GM18520 (cell line): ENCODE measurements at regions not wholly inside any gene's neighbourhood (a gene's known extent, or its start where the extent isn't known, plus 50 kb on each side); places are given as distances from the start of the nearest gene placed in this dataset.

Experiments
- ATAC-seq: cut with Tn5 transposase; IDR thresholded peaks from one replicate; pipeline ENCODE4 v1.9.1; 2021; ENCODE audit not compliant: unreplicated experiment

DNA sequence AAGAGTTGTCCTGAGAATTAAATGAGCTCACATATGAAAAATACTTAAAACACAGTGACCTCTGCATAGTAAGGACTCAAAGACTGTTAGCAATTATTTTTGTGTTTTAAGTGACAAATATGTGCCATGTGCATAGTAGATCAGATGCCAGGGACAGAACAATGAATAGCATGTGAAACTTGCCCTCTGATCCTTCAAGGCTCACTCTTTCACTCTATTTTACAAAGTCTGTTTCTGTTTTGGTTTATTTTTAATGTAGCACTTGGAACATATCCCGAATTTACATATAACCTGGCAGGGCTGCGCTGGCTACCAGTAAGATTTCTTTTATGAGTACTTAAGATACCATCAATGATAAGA is 135.5 kb upstream of the TNFAIP3 start:
- ATAC-seq, result no peak

DNA sequence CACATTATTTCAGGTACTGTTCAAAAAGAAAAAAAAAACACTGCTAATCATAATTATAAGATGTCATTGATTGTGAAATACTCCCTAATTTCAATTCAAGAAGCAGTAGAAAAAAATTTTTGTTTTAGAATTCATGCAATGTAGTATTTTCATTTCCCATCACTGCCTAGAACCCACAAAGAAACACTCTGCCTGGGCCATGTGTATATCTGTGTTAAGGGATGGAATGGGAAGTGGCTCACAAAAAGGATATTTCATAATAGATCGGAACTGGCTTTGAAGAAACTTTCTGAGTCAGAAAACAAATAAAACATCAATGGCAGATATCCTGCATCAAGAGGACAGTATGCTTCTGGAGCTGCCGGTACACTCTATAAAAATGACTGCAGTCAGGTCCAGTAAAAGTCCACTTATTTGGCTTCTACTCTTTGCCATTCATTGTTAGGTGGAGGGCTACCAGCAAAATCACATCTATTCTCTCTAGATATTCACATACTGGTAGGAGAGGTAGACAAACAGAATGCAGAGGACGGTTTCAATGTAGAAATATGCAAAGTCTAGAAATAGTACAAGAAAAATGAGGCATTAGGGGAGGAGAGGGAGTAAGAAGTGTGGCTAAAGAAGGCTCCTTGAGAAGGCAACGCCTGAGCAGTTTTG is 135.0 kb upstream of the TNFAIP3 start:
- no peak for ATAC-seq

DNA sequence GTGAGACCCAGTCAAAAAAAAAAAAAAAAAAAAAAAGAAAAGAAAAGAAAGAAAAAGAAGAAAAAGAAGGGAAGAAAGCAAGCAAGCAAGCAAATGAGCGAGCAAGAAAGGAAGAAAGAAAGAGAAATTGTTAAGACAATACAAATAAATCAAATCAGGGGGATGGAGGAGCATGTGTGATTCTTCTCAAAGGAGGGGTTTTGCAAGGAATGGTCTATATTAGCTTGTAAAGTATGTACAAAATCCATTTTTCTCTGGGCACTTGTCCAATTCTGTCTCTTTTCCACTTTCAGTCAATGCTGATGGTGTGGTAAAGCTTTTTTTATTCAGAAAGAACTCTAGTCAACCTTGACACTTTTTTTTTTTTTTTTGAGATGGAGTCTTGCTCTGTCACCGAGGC is 133.7 kb upstream of the TNFAIP3 start:
- no peak for ATAC-seq

DNA sequence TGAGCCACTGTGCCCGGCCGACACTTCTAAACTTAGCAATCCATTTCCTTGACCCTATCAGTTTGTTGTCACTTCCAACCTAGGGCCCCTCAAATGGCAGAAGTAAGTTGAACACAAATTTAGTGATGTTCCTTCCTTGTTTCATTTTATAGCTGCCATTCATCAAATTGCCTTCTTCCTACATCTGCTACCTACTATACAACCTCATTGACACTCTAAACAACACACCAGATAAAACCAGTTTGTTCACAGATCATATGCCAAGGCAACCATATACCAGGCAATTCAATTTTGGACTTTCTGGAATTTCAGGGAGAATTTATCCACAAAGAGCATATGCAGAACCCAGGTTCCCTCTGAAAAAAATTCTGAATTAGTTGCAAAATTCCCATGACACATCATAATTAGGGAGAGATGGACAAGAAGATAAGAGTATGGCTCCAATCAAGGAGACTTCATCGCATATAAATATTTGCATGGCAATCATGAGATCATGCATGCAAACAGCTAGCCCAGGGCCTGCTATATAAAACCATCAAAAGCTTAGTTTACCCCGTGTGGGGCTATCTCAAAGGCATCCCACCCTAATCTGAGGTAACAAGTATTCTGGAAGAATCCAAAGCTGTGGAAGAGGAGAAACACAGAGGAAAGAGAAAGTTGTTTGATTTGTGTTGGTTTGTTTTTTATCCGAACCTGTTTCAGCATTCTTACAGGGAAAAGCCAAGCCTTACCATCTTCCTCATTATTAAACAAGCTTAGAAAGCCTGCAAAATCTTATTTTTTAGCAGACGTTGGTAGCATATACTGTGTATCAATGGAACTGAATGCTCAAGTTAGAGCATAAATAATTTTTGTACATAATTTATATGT is 132.8 kb upstream of the TNFAIP3 start:
- ATAC-seq, result no peak

DNA sequence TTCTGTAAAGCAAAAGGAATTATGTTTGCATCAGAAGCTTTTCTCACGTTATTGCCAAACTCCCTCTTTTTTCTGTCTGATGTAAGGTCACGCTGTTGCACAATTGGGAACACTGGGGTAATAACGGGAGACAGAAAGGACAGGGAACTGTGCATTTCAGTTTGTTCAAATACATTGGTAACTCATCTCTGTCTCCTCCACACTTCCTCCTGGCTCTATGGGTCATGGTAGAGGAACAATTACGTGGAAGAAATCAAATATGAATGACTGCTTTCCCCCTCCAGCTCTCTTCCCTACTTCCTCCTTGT is 132.2 kb upstream of the TNFAIP3 start:
- ATAC-seq, result no peak

DNA sequence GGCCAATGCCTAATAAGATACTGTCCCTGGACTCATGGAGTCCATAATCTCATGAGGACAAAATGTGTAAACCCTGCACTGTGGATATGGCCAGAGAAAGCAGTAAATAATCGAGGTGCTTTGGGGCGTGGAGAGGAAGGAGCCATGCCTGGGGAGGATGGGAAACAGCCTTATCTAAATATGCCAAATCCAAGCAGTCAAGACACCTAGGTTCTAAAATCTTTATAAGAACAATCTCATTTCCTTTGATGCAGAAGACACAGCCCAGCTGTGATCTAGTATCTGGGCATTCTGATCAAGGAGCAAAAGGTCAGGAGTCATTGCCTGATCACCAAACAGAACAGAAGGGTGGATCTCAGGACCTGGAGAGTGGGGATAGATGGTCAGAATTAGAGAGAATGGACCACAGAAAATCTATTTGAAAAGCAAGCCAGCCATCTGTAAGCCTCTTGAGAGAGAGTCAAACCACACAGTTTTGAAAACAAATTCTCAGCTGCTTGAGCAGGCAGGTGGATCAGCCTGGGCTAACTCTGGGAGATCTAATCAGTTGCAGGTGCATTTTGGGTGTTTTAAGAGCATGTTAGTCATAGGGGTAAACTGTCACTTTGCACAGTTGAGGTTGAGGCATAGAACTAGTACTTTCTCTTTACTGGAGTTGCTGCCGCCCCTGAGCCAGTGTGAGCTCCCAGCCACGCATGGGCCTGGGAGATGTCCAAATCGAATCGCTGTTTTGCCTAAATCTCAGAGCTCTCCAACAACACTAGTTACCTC is 130.8 kb upstream of the TNFAIP3 start:
- peak; percentile 64 for ATAC-seq

DNA sequence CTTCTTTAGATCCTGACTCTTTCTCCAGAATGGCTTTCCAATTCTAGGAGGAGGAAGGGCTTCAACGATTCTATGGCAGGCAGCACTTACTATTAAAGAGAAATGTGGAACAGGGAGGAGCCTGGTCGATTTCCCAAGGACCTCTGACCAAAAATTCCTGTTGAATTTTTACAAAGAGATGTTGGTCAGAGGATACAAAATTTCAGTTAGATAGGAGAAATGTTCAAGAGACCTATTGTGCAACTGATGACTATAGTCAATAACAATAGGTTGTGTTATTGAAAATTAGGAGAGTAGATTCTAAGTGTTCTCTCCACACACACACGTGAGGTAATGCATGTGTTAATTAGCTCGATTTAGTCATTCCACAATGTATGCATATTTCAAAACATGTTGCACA is 130.1 kb upstream of the TNFAIP3 start:
- no peak for ATAC-seq

DNA sequence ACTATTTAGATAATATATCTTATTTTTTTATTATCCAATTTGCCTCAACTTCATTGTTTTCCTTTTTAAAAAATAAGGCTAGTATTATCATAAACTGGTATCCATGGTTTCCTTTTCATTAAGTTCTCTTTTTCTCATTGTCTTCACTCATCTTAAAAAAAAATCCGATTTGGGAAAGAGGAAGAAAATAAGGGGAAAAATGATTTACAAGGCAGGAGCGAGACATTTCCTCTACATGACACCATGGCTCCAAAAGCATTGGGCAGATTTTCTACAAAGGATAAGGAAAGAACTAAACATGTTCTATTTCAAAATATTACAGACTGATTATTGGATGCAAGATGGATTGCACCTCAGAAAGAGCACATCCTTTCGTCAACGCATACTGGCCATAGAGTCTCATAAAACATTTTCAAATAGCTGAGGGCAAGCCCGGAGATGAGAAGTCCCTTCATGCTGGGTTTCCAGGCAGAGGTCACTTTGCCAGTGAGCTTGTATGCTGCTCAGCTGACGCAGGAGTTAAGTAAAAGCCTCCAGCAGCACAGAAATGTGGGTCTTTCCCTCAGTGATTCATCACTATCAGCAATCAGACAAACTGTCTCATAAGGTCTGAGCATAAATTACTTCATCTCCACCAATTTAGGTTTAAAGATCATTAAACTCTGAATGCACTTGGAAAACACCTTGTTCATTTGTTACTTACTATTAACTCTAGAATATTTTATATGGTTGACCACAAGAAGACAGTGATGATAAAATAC is 129.0 kb upstream of the TNFAIP3 start:
- no peak for ATAC-seq

DNA sequence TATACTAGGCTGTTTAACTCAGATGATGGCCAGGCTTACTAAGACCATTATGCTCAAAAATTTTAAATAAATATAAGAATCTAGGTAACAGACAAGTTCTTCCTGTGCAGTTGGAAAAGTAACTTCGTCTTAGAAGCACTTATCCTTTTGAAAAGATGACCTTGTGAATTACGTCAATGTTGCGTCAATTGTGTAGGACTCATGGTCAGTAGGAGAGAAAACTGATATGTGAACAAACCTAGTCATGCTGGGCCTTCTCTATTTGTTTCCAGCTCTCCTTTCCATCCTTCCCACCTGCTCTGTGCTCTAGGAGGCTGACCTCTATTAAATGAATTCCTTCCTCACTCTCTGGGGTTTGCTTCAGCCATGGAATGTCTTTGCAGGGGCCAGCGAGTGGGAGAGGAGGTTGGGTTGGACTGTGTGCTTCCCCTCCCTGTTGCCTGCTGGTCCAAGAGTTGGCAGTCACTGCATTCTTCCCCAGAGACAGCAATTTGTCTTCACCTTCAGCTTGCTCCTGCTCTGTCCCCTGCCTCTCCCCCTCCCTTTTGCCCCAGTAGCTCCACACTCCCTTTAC is 128.0 kb upstream of the TNFAIP3 start:
- no peak for ATAC-seq

DNA sequence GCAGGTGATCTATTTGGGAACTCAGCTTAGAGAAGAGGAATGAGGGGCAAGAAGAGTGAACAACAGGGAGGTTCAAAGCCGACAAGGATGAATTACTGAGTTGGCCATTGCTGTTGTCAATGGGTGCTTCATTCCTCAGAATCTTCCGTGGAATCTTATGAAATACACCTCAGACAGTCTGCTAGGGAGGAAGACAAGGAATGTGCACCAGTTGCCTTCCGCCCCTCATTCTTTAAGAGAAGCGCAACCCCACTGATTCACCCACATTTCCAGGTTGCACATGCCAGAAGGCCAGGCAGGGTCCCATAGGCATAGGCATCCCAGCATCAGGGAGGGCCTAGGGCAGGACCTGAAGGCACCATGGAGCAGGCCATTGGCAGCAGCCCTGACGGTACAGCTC is 127.5 kb upstream of the TNFAIP3 start:
- no peak for ATAC-seq

DNA sequence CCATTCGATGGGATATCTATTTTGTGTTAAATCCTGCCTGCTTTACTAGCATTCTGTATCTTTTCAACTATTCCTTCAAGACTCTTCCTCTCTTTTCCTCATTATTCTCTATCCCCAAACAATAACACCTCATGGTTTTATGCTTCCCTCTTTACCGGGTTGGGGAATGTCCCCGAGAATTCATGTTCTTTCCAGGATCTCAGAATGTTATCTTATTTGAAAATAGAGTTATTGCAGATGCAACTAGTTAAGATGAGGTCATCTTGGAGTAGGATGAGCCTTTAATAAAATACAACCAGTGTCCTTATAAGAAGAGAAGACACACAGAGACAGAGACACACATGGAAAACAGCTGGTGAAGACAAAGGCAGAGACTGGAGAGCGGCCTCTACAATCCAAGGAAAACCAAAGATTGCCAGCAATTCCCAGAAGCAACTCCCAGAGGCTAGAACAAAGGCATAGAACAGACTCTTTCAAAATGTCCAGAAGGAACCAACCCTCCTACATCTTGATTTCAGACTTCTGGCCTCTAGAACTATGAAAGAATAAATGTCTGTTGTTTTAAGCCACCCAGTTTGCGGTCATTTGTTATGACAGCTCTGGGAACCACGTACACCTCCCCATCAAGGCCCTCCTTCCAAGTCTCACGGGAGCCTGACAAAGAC is 126.8 kb upstream of the TNFAIP3 start:
- no peak for ATAC-seq

DNA sequence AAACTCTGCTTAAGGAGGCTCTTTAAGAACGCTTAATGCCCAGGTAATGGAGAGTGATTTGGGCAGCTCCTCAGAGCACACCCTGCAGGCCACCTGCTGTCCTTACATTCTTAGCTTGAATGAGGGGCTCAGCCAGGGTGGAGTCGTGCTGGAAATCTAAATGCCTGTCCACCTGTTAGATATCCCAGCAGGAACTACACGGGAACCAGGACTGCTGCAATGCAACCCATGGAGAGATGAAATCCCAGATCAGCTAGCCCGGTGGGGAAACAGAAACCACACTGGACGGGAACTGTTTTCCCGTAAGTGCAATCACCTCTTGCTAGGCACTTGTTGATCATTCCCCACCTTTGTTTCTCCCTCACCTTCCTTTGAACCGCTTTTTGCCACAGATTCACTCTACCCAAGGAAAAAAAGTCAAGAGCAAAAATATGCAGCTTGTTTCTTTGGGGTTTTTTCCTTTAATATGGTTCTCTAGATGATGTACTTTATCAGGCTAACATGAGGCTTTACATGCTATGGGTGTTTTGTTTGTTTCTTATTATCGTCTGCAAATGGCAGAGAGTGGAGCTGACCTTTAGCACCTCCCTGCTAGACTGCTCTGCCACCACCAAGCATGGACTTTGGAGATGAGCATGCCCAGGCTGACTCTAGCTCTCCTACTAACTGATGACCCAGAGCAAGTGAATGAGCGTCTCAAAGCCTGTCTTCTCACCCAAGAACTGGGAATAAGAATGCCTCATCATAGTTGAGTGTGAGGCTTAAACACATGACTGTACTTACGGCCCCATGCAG is 125.9 kb upstream of the TNFAIP3 start:
- ATAC-seq, result no peak

DNA sequence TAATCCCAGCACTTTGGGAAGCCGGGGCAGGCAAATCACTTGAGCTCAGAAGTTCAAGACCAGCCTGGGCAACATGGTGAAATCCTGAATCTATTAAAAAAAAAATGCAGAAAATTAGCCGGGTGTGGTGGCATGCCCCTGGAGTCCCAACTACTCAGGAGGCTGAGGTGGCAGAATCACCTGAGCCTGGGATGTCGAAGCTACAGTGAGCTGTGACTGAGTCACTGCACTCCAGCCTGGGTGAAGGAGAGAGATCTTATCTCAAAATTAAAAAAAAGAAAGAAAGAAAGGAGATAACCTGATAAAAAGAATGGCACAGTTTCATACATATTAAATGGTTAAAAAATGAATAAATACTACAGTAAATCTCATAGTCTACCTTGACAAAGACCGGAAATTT is 123.6 kb upstream of the TNFAIP3 start:
- no peak for ATAC-seq

DNA sequence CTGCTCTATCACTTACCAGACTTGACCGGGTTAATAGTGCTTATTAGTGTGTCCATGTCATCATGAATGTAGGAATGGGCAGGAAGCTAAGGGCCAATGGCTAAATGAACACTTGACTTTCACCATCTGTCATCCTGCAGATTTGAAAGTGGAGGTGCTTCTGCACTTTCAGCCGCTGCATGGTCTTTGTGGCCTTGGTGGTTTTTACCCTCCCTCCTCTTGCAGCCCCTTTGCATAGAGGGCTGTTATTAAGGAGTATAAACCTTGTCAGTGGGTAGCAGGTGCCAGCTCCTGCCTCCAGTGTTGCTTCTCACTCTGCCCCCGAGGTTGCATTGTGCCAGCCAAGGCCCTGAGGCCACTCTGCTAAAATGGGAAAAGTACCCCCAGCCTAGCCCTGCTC is 122.2 kb upstream of the TNFAIP3 start:
- peak; percentile 65 for ATAC-seq

DNA sequence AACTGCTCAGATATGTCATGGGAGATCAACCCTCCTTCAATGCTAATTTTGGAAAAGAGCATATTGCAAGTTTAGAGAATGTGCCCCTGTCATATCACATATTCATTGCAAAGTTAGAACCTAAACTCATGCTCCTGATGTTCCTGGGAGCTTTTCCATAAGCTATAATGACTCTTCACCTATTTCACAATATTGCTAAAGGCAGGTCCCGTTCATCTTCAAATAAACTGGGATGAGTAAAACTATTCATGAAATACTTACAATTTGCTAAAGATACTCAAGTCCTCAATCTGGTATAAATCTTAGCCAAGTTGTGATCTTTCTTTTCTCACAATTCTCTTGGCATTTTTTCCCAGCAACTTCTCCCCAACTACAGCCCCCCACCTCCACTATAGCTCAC is 121.7 kb upstream of the TNFAIP3 start:
- ATAC-seq, result no peak

DNA sequence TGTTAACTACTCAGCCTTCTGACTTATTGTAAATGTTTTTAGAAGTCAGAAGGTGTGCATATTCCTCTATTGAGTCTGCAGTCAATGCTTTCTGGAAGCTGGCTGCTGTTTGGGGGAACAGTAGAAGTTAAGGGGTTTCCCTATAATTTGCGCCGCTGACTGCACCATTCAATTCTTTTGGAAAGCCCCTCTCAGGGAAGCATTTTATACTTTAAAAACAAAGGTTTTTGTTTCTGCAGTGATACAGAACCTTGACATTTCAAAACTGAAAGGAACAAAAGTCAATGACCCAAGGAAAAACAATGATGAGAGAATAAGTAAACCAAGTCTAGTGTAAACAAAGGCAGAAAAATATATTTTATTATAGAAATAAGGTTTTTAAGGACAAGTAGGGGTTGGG is 120.8 kb upstream of the TNFAIP3 start:
- no peak for ATAC-seq

DNA sequence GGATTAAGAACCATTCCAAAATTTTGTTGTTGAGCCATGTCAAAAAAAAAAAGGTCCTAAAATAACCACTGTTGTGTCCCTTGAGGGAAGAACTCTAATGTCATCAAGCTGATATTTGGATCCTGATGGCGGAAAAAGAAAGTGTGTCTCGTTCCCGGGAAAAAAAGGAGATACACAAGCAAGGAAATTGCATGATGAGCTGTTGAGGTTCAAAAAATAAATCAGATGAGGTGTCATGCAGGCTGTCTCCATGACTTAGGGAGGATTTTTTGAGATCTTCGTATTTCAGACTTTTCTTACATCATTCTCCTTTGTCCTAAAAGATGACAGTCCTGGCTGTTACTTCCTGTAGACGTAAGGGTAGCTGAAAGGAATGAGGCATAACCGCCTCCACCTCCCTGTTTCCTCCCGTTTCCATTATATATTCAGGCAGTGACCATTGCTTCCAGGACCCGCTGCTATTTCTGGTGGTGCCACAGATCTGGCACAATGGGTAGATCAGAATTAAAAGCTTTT is 117.3 kb upstream of the TNFAIP3 start:
- no peak for ATAC-seq

DNA sequence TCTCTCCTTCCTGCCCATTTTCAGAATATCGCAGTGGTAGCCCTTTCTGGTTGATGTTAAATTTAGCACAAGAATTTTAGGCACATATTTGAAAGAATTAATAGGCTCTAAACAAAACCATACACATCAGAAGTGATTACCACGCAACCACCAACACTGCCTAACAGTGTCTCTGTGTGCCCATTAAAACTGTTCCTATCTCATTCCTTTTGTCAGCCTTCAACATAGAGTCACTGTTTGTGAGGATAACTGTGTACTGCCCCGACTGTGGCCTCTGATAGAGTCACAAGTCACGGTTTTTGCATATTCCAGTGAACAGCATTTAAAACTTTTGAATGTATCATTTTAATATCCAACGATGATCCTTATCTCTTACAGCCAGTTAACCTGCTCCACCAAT is 116.8 kb upstream of the TNFAIP3 start:
- ATAC-seq, result no peak

DNA sequence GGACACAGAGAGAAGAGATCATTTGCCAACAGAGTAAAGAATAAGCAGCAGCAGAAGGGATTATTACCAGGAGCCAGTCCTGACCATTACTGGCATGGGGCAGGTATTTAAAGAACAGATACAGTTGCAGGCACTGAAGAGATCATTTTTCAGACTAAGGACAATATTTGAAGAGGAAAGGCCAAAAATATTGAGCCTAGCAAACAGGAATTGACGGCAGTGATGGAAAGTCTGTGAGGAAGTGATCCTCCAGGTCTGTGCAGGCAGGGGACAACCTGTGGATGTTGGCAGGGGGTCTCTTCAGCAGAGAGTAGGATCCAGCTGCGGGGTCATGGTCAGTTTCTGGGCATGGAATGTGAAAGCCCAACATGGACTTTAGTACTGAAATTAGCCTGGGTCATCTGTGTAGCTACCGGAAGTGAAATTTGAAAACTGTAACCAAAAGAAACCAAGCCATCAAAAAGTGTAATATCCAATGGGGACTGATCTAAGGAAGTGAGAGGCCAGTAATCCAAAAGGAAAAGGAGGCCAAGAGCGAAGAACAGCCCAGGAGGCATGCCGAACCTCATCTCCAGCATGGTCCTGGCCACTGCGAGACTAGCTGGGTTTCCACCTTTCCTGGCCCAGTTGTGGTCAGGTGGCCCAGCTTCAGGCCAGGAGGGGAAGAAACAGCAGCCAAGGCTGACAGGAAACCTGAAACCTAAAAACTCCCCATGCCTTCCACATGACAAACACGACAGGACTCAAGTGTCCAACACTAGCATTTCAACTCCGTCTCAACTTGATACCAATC is 115.1 kb upstream of the TNFAIP3 start:
- no peak for ATAC-seq
